Fibroblast of skin of scalp (primary cell): ENCODE measurements at regions not wholly inside any gene's neighbourhood (a gene's known extent, or its start where the extent isn't known, plus 50 kb on each side); places are given as distances from the start of the nearest gene placed in this dataset.
A peak's percentile ranks its signal among the peaks of the same experiment; 100 is the strongest.

Source experiments
- DNase-seq: peaks from one replicate; pipeline ENCODE4 v3.0.0-alpha.2; 2013

DNA sequence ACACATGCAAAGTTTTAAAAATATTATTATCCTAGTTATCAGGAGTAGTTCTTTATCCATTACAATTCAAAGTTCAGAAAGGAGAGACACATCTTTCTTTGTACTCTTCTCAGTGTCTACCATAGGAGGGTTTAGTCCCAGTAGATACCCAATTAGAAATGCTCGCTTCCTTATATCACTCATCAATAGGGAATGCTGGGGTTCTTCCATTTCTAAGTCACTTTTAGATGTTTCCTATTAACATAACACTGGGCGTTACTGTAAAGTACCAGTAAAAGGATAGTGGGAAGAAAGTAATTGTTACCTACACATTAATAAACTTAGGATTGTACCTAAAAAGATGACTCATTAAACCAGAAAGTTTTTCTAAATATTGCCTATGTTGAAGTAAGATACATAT is 348.3 kb upstream of the CDH6 start:
- DNase-seq = no peak

DNA sequence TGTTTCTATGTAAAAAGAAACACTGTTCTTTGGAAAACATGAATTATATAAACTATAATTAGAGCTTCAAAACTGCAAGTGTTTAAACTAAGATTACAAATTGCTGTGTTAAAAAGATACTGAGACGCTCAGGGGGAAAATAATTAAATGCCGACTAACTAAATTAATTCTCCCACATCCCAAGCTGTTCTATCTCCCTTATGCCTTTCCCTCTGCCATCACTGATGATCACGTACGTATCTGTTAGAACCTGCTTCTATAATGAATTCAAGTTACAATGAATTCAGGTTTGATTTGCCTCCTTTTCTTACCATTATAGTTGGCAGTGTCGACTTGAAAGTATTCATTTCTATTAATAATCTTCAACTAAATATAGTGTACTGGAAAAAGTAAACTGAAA is 349.9 kb upstream of the CDH6 start:
- no peak for DNase-seq

DNA sequence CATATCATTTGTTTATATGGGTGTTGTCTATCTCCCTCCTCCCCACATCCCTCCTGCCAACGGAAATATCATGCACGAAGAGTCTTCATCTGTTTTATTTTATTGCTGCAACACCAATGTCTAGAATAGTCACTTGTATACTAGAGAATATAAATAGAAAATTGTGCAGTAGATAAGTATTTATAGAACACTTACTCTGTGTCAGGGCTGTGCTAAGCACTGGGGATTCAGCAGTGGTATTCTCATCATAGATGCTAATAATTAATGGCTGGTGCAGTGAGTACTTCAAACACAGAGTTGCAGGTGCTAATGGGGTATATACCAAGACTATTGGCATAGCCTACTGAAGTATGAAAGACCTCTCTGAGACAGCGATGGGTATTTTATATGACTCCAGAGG is 353.5 kb upstream of the CDH6 start:
- DNase-seq = no peak

GRCh38 chr5:30838936-30839496 is 354.5 kb upstream of the CDH6 start:
- no peak for DNase-seq

DNA sequence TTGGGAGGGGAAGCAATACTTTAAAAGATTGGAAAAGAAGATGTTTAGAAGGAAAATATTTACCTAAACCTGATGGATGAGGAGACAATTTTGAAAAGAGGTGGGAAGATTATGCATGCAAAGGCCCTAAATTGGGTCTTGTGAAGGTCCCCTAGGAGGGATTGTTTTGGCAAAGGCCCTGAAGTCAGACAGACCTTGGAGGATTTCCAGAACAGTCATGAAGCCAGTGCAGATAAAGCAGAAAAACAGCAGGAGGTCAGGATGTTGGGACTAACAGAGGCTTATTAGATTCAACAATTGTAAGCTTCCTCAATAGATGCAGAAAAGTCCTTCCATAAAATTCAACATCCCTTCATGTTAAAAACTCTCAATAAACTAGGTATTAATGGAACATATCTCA is 361.0 kb upstream of the CDH6 start:
- DNase-seq = peak; percentile 5

DNA sequence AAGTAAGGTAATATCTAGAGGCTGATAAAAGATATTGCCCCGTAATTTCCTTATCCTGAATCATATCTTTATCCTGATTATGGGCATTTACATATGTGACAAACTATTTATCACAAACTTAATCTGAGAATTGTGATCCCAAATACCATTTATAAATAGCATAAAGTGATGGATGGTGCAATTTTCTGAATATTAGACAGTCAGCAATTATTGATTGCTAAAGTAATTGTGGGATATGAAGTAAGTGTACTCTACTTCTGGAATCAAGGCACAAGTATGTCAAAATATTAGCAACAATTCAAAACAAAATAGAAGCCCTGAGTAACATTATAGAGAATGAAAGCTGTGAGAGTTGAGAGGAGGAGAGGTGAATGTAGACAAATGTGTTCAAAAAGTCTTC is 361.9 kb upstream of the CDH6 start:
- DNase-seq = no peak

- DNase-seq = no peak
These were observed 362.4 kb upstream of the CDH6 start for GRCh38 chr5:30831123-30831522.

DNA sequence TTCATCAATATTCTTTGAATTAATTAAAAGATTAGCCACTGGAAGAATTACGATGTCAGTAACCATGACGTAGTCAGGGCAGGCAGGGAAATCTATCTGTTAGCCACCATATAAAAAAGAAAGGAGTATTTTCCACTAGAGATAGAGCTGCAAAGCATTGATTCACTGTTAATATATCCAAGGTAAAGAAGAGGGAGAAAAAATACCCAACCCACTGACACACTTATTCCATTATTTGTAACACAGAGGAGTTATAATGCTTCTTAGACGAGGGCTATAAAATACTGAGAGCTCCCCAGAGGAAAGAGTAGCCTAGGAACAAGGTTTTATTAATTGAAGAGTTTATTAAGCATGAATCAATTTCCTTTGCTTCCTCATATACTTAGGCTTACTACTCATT is 382.2 kb upstream of the CDH6 start:
- DNase-seq = no peak

DNA sequence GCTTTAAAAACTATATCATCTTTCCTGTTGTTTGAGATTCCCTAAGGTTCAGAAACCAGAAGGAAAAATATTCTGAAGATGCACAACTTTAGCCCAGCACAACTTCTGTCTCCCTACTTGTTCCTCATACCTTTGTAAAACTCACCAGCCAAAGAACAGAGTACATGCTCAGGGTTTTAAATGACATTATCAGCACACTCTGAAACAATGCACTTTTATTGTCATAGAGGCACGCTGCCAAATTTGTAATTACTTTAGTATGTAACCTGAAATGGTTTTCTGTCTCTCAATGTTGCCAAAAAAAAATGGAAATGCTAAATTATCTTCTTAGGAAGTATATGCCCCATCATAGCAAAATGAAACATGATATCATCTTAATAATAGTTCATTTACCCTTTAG is 383.6 kb upstream of the CDH6 start:
- no peak for DNase-seq

GRCh38 chr5:30808996-30809395 is 384.5 kb upstream of the CDH6 start:
- peak; percentile 17 for DNase-seq

GRCh38 chr5:30804739-30805505 is 388.6 kb upstream of the CDH6 start:
- peak; percentile 13 for DNase-seq

DNA sequence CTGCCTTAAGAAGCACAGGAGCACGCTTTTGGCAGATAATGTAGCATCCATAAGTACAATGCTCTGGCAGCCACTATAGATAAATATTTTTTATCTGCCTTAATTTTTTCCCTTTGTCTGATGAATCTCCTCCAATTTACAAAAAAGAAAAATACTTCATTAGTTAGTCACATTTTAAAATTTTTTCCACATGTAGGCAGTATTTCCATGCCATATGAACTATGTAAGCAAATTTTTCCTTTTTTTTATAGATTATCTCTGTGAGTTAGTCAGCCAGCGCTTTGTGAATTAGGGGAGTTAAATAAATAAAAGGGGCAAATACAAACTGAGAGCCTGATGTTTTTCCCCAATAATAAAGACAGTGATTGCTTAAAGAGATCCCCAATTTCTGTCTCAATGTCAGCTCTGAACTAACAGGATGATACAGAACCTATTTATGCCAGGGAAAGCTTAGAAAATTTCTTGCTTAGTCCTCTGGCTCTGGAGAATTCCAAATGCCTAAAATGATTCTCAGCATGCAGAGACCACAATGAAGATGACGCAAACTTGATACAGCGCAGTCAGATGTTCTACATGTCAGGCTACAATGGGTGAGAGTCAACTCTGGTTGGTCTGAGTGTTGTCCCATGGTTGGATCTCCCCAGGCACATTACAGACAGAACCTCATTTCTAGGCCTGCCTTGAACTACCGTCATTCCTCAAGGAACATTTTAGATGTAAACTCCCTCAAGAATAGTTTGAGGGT is 390.4 kb upstream of the CDH6 start:
- DNase-seq = peak; percentile 63

DNA sequence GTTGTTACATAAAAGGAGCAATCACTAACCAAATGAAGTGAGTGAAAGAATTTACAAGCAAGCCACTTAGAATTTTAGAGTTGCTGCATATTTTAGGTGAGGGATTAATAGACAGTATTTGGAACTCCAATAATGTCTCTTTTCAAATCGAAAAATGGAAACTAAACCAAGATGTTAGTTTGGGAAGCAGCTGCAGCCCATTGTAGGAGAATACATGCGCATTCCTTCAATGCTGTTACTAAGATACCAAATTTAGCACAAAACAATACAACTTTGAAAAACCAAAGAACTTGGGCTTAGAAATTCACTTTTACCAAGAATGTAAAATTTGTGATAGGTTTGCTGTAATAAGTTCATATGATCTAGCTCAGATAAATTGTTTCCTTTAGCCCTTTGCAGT is 411.8 kb upstream of the CDH6 start:
- no peak for DNase-seq

DNA sequence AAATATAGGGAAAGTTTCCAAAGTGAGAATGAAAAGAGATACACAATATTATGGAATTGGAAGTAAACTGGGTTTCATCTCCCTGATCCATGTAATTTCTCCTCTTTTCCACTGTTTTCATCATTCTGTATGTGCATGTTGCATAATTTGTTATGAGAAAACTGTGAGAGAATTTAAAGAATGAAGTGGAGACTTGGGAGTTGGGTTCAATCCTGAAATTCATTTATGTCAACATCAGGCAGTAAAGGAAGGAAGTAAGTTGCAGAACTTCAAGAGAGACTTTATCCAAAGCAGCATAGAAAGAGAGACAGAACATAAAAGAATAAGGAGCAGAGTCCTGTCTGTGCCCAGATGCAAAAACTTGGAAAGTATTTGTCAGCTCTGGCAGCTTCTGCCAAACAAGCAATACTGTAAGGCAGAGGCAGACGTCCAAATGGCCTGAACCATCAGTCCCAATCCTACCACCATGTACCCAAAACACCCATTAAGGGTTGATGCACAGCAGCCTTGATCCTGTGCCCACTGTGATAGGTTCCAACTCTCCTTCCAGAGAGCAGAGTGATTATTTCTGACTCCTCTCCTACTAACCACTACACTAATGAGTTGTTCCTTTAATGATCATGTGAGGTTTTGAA is 425.3 kb upstream of the CDH6 start:
- DNase-seq = peak; percentile 62

- DNase-seq = no peak
These were observed 427.8 kb upstream of the CDH6 start for GRCh38 chr5:30765706-30766105.

- peak; percentile 76 for DNase-seq
These were observed 428.3 kb upstream of the CDH6 start for GRCh38 chr5:30765227-30765626.

GRCh38 chr5:30764704-30765103 is 428.8 kb upstream of the CDH6 start:
- DNase-seq = peak; percentile 23

DNA sequence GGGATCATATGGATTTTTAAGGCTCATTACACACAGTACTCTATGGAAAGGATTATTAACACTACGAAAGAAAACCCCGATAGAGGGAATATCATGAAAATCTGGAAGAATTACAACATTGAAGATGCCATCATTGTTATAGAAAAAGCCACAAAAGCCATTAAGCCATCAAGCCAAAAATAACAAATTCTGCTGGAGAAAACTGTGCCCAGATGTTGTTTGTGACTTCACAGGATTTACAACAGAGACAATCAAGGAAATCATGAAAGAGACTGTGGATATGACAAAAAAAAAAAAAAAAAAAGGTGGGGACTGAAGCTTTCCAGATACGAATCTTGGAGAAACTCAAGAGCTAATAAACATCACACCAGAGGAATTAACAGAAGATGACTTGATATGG is 433.8 kb upstream of the CDH6 start:
- no peak for DNase-seq

- DNase-seq = no peak
These were observed 441.5 kb upstream of the CDH6 start for GRCh38 chr5:30752015-30752414.

GRCh38 chr5:30749971-30750370 is 443.5 kb upstream of the CDH6 start:
- DNase-seq = no peak

DNA sequence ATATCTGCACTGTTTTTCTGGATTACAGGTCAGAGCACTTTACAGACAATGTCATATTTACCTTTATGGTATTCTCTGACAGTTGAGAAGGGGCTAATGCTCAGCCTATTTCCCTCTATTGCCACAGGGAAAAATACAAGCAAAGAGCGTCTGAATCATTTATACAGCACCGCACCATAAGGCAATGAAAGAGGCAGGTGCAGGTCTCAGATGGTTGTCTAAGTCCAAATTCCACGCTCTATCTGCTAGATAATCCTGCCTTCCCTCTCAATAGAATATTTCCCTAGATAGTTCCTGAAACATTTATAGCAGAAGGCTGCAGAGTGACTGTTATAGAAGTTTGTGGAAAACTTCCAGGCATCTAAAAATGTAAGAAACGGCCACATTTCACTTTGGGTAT is 446.1 kb upstream of the CDH6 start:
- DNase-seq = no peak

GRCh38 chr5:30736669-30737068 is 456.8 kb upstream of the CDH6 start:
- no peak for DNase-seq

DNA sequence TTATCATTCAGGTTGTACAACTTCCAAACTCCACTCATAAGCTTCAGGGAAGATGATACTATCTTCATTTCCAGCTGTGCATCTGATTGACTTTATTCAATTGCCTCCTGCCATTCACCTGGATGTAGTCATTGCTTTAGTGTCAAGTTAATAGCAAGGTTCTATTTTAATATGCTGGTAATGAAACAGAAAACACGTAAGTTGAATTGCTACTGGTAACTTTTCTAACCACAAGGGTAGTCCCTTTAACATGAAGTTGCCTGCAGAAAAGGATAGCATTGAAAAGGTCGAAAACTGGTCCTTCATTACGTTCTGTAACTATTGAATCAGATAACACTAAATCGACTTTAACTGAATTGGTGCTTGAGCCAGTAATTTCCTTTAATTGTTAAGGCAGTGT is 459.4 kb upstream of the CDH6 start:
- no peak for DNase-seq

- no peak for DNase-seq
These were observed 468.4 kb upstream of the CDH6 start for GRCh38 chr5:30725073-30725472.
